SJSA1 (cell line): ENCODE measurements at regions not wholly inside any gene's neighbourhood (a gene's known extent, or its start where the extent isn't known, plus 50 kb on each side); places are given as distances from the start of the nearest gene placed in this dataset.

Experiments
- DNase-seq, 2 experiments: peaks; one replicate each; pipeline ENCODE4 v3.0.0-alpha.2; 2015 to 2020; ENCODE audit warnings: low spot score in 2 of 2, low read depth in 1 of 2
- H3K27ac ChIP-seq: fragments of 250-450 bp; sonication (Bioruptor Pico); 2 replicates; pipeline ENCODE4 v1.5.1; 2020; ENCODE audit warnings: mild to moderate bottlenecking, moderate library complexity
- H3K27me3 ChIP-seq: fragments of 250-450 bp; sonication (Bioruptor Pico); replicated peaks from 2 replicates; pipeline ENCODE4 v1.5.1; 2020; ENCODE audit warnings: mild to moderate bottlenecking, moderate library complexity
- H3K36me3 ChIP-seq: fragments of 250-450 bp; sonication (Bioruptor Pico); 2 replicates; pipeline ENCODE4 v1.5.1; 2020; ENCODE audit warnings: mild to moderate bottlenecking
- H3K4me1 ChIP-seq: fragments of 250-450 bp; sonication (Bioruptor Pico); replicated peaks from 2 replicates; pipeline ENCODE4 v1.6.1; 2021; ENCODE audit warnings: mild to moderate bottlenecking
- H3K4me3 ChIP-seq: fragments of 250-450 bp; sonication (Bioruptor Pico); 2 replicates; pipeline ENCODE4 v1.5.1; 2020; ENCODE audit warnings: mild to moderate bottlenecking
- H3K9me3 ChIP-seq: fragments of 250-450 bp; sonication (Bioruptor Pico); replicated peaks from 2 replicates; pipeline ENCODE4 v1.5.1; 2020; ENCODE audit warnings: mild to moderate bottlenecking

GRCh38 chr14:44812672-44813071 lies 149.1 kb downstream of the KLHL28 start:
- Histone ChIP-seq H3K4me1 (no peaks in the 10 kb centered on the region), H3K9me3 (no peaks in the 10 kb centered on the region), H3K4me3 (no peak overlapping the region), H3K27ac (no peak overlapping the region), H3K36me3 (no peaks in the 10 kb centered on the region), H3K27me3 (no peaks in the 10 kb centered on the region)
- no peak for DNase-seq

DNA sequence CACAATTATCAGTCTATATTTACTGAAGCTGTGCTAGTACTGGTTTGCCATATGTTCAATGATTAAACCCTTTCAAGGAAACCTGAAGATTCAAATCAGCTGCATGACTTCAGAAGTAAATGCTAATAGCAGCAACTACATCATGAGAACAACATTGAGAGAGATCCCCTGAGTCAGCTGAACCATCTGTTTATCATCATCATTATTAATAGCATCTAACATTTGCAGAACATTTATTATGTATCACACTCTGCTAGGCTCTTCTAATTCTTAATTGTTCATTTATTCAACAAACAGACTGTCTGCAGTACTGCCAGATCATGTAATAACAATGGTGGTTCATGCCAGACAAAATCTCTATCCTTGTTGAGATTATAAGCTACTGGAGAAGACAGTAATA lies 157.4 kb downstream of the KLHL28 start:
- no peaks in the 10 kb centered on the region for H3K4me1 ChIP-seq
- no peaks in the 10 kb centered on the region for H3K36me3 ChIP-seq
- H3K27me3 ChIP-seq = no peaks in the 10 kb centered on the region
- no peaks in the 10 kb centered on the region for H3K9me3 ChIP-seq
- no peak for DNase-seq
- no peak overlapping the region for H3K27ac ChIP-seq
- H3K4me3 ChIP-seq = no peak overlapping the region

GRCh38 chr14:44803239-44803905 lies 158.4 kb downstream of the KLHL28 start:
- Histone ChIP-seq H3K9me3 (no peaks in the 10 kb centered on the region), H3K4me3 (no peak overlapping the region), H3K27me3 (no peaks in the 10 kb centered on the region), H3K36me3 (no peaks in the 10 kb centered on the region), H3K27ac (no peak overlapping the region), H3K4me1 (no peaks in the 10 kb centered on the region)
- DNase-seq = peak in 1 of 2 experiments; percentile 11

GRCh38 chr14:44798386-44799242 lies 163.1 kb downstream of the KLHL28 start:
- H3K27me3 ChIP-seq = no peaks in the 10 kb centered on the region
- no peak for DNase-seq
- no peak overlapping the region for H3K4me3 ChIP-seq
- H3K27ac ChIP-seq = no peak overlapping the region
- no peaks in the 10 kb centered on the region for H3K4me1 ChIP-seq
- H3K9me3 ChIP-seq = no peaks in the 10 kb centered on the region
- no peaks in the 10 kb centered on the region for H3K36me3 ChIP-seq

DNA sequence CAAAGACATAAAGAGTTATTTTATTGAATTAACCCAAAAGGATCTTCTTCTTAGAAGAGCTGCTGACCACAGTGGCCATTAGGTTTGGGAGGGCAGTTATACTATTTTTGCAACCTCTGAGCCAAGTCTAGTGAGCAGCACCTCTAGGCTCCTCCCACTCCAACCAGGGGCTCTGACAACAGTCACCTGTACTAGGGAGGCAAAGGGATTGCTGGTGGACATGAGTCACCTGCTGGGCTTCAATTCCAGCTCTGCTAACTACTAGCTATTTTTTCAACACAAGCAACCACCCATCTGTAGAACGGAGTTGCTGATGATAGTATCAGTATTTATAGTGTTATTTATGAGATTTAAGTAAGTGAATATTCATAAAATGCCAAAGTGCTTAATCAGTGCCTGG lies 166.0 kb downstream of the KLHL28 start:
- Histone ChIP-seq H3K27me3 (no peaks in the 10 kb centered on the region), H3K36me3 (no peaks in the 10 kb centered on the region), H3K4me1 (no peaks in the 10 kb centered on the region), H3K9me3 (no peaks in the 10 kb centered on the region), H3K27ac (no peak overlapping the region), H3K4me3 (no peak overlapping the region)
- no peak for DNase-seq

GRCh38 chr14:44791730-44792129 lies 170.0 kb downstream of the KLHL28 start:
- H3K27ac ChIP-seq = no peak overlapping the region

DNA sequence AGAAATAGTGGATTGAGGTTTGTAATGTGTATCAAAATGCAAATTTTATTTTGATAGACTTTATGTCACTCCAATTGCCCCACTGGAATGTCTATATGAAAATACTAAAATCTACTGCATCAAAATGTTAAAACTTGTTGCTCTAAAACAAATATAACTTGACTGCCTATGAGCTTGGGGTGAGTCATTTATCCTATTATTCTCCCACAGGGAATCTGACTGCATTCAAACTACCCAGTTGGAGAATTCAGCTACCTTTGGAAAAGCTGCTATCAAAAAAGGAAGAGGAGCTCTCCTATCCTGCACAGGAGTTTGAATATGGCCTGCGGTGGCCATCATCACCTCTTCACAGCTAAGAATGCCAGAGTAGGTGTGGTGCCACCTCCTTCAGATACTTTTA lies 173.1 kb downstream of the KLHL28 start:
- Histone ChIP-seq H3K27me3 (no peaks in the 10 kb centered on the region), H3K27ac (no peak overlapping the region), H3K4me3 (no peak overlapping the region), H3K9me3 (no peaks in the 10 kb centered on the region), H3K36me3 (no peaks in the 10 kb centered on the region), H3K4me1 (no peaks in the 10 kb centered on the region)
- DNase-seq = no peak

More at GRCh38 chr14:44791730-44792129, 170.0 kb downstream of the KLHL28 start:
- no peaks in the 10 kb centered on the region for H3K9me3 ChIP-seq
- no peaks in the 10 kb centered on the region for H3K27me3 ChIP-seq
- DNase-seq = no peak
- H3K4me3 ChIP-seq = no peak overlapping the region
- no peaks in the 10 kb centered on the region for H3K4me1 ChIP-seq
- H3K36me3 ChIP-seq = no peaks in the 10 kb centered on the region

- DNase-seq = no peak
- Histone ChIP-seq H3K4me1 (no peaks in the 10 kb centered on the region), H3K27ac (no peak overlapping the region), H3K27me3 (no peaks in the 10 kb centered on the region), H3K9me3 (no peaks in the 10 kb centered on the region), H3K4me3 (no peak overlapping the region), H3K36me3 (no peaks in the 10 kb centered on the region)
These were observed 176.7 kb downstream of the KLHL28 start for GRCh38 chr14:44785096-44785495.

- no peaks in the 10 kb centered on the region for H3K27me3 ChIP-seq
- no peaks in the 10 kb centered on the region for H3K36me3 ChIP-seq
- H3K4me3 ChIP-seq = no peak overlapping the region
- H3K27ac ChIP-seq = no peak overlapping the region
- H3K9me3 ChIP-seq = no peaks in the 10 kb centered on the region
- no peak for DNase-seq
- H3K4me1 ChIP-seq = no peaks in the 10 kb centered on the region
These were observed 177.8 kb downstream of the KLHL28 start for GRCh38 chr14:44783901-44784300.

DNA sequence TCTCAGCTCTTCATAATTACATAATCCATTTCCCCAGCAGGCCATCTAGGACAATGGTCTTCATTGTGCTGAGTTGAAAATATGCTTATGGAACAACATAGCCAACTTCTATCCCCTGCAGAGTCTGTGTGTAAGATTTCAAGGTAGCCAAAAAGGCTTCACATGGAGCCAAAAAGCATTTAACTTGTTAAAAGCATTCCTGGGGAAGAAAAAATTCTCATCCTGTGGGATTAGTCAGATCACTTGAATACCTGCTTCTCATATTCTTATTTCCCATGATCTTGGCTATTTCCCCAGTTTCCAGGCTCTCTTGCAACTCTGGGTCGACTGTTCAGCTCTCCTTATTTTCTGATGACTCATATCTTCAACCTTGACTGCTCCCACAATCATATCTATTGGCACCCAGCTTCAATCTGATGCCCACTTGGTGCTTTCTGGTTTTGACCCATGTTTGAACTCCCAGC lies 178.9 kb downstream of the KLHL28 start:
- no peaks in the 10 kb centered on the region for H3K27me3 ChIP-seq
- H3K36me3 ChIP-seq = no peaks in the 10 kb centered on the region
- no peak for DNase-seq
- H3K9me3 ChIP-seq = no peaks in the 10 kb centered on the region
- no peak overlapping the region for H3K4me3 ChIP-seq
- no peaks in the 10 kb centered on the region for H3K4me1 ChIP-seq
- no peak overlapping the region for H3K27ac ChIP-seq

GRCh38 chr14:44780989-44781388 lies 180.8 kb downstream of the KLHL28 start:
- no peaks in the 10 kb centered on the region for H3K27me3 ChIP-seq
- no peaks in the 10 kb centered on the region for H3K9me3 ChIP-seq

GRCh38 chr14:44778604-44779003 lies 183.1 kb downstream of the KLHL28 start:
- Histone ChIP-seq H3K36me3 (no peaks in the 10 kb centered on the region), H3K4me1 (no peaks in the 10 kb centered on the region), H3K27me3 (no peaks in the 10 kb centered on the region), H3K9me3 (no peaks in the 10 kb centered on the region), H3K27ac (no peak overlapping the region), H3K4me3 (no peak overlapping the region)
- DNase-seq = no peak

More at GRCh38 chr14:44780989-44781388, 180.8 kb downstream of the KLHL28 start:
- no peak overlapping the region for H3K27ac ChIP-seq
- H3K36me3 ChIP-seq = no peaks in the 10 kb centered on the region
- H3K4me1 ChIP-seq = no peaks in the 10 kb centered on the region
- DNase-seq = no peak
- no peak overlapping the region for H3K4me3 ChIP-seq

- Histone ChIP-seq H3K27ac (no peak overlapping the region), H3K4me1 (no peaks in the 10 kb centered on the region), H3K4me3 (no peak overlapping the region), H3K36me3 (no peaks in the 10 kb centered on the region), H3K27me3 (no peaks in the 10 kb centered on the region), H3K9me3 (no peaks in the 10 kb centered on the region)
- DNase-seq = no peak
These were observed 184.2 kb downstream of the KLHL28 start for GRCh38 chr14:44777584-44777983.

- H3K4me3 ChIP-seq = no peak overlapping the region
- no peaks in the 10 kb centered on the region for H3K4me1 ChIP-seq
- no peaks in the 10 kb centered on the region for H3K36me3 ChIP-seq
- no peaks in the 10 kb centered on the region for H3K9me3 ChIP-seq
- no peak overlapping the region for H3K27ac ChIP-seq
- no peaks in the 10 kb centered on the region for H3K27me3 ChIP-seq
- DNase-seq = no peak
These were observed 186.5 kb downstream of the KLHL28 start for GRCh38 chr14:44775248-44775647.
